Fibroblast of pulmonary artery (primary cell): ENCODE measurements at regions not wholly inside any gene's neighbourhood (a gene's known extent, or its start where the extent isn't known, plus 50 kb on each side); places are given as distances from the start of the nearest gene placed in this dataset.

ENCODE experiments used
- DNase-seq: peaks from one replicate; pipeline ENCODE4 v3.0.0-alpha.2; 2010; ENCODE audit warnings: low read depth
- H3K4me3 ChIP-seq: replicated peaks from 2 replicates; pipeline ENCODE4 v1.5.1; 2011; ENCODE audit warnings: low read depth, mild to moderate bottlenecking, control low read depth, low read length, moderate library complexity
- TF ChIP-seq, protein P1 (sequence below): IDR thresholded peaks from 2 replicates; pipeline ENCODE4 v1.5.1; 2011; ENCODE audit warnings: mild to moderate bottlenecking, control low read depth, low read length, inconsistent platforms; ENCODE audit errors: missing control alignments

DNA sequence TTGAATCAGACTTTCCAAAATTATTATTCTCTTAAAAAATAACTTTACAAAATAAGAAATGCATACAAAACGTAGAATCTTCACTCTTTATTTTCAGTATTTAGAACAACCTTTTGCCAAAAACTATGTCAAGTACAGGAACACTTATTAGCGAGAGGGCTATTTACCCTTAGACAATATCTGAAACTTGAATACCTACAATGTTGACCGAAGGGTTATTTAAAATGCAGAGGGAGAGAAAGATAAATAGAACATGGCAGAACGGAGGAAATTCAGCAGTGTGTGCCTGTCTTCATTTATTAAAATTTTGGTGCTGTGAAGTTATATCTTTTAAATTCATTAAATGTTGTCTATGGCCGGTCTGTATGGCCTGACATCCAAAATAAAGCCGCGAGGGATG, 198.8 kb downstream of the EFNB2 start:
- TF ChIP-seq, protein P1, sequence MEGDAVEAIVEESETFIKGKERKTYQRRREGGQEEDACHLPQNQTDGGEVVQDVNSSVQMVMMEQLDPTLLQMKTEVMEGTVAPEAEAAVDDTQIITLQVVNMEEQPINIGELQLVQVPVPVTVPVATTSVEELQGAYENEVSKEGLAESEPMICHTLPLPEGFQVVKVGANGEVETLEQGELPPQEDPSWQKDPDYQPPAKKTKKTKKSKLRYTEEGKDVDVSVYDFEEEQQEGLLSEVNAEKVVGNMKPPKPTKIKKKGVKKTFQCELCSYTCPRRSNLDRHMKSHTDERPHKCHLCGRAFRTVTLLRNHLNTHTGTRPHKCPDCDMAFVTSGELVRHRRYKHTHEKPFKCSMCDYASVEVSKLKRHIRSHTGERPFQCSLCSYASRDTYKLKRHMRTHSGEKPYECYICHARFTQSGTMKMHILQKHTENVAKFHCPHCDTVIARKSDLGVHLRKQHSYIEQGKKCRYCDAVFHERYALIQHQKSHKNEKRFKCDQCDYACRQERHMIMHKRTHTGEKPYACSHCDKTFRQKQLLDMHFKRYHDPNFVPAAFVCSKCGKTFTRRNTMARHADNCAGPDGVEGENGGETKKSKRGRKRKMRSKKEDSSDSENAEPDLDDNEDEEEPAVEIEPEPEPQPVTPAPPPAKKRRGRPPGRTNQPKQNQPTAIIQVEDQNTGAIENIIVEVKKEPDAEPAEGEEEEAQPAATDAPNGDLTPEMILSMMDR = no peak
- no peak for DNase-seq
- no peak overlapping the region for H3K4me3 ChIP-seq

DNA sequence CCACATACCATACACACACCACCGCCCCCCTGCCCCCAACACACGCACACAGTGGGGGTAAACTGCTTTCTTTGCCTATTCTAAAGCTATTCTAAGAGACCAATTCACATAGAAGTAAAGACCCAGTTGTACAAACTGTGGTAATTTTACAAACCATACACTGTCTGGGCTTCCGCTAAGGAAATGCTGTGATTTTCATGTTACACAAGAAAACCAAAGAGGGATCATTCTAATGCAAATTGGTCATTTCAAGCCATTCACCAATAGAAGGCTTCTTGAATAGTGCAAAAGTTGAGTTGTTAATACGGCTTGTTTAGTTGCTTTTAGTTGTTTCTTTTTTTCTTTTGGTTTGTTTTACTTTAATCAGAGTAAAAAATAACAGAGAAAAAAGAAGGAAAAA, 202.8 kb downstream of the EFNB2 start:
- no peak for DNase-seq
- no peak overlapping the region for H3K4me3 ChIP-seq
- TF ChIP-seq, protein P1 = no peak

DNA sequence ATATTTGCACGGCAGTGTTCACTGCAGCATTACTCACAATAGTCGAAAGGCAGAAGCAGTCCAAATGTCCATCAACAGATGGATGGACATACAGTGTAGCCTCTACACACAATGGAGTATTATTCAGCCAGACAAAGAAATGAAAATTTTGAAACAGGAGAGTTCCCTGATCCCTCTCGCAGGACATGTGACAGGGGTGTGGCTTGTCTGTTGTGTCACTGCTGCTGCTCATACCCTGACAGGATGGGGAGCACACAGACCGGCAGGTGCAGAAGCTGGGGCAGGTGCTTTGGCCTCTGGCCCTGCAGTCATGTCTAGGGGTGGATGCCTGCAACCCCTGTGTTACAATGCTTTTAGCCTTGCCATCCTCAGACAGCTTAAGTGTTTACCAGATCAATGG, 204.3 kb downstream of the EFNB2 start:
- TF ChIP-seq, protein P1 = no peak

DNA sequence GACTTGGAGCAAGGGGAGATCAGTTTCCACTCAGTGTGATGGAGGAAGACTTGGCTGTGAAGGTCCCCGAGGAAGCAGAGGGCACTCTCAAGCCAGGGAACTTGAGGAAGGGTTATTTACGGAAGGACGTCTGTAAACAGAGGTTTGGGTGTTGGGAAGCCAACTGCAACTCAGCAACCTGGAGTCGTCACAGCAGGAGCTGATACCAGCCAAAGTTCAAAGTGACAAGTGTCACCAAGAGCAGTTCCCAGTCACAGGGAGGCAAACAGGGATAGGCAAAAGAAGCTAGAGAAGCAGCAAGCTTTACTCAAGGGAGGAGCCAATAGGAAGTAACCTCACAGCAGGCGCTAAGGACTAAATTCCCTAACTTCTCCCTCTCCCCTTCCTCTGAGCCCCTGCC, 205.5 kb downstream of the EFNB2 start:
- H3K4me3 ChIP-seq = no peak overlapping the region
- TF ChIP-seq, protein P1 = no peak
- DNase-seq = no peak

More for the DNA sequence above, 204.3 kb downstream of the EFNB2 start:
- no peak for DNase-seq
- H3K4me3 ChIP-seq = no peak overlapping the region

DNA sequence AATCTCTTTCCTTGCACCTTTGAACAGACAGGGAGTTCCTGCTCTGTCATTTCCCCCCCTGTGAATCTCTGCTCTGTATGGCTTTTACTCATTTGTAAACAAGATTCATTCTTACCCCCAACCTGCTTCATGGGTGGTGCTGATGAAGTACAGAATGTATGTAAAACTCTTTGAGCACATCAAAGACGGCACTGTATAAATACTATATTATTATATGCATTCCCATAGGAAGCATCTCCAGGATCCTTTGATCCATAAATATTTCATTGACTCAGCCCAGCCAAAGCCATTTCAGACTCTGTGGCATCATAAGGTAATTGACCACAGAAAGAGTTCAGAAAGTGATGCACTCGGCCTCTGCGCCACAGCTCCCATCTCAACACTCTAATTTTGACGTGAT, 208.7 kb downstream of the EFNB2 start:
- H3K4me3 ChIP-seq = no peak overlapping the region
- DNase-seq = no peak
- TF ChIP-seq, protein P1 = no peak

DNA sequence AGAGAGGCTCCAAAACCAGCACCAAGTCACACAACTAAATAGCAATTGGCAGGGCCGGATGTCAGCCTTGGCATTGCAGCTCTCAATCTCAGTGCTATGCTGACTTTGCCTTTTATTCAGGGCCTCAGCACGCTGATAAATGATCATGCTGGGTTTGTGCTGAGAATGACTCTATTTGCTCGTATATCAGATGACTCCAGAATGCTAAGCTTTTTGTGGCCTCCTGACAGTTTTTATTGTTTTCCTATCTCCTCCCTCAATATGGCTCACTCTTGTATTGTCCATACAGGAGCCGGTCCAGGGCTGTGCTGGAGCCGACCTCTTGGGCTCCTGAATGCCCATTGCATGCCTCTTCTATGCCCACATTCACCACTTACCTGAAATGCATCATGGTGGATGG, 211.0 kb downstream of the EFNB2 start:
- TF ChIP-seq, protein P1 = no peak
- DNase-seq = no peak

DNA sequence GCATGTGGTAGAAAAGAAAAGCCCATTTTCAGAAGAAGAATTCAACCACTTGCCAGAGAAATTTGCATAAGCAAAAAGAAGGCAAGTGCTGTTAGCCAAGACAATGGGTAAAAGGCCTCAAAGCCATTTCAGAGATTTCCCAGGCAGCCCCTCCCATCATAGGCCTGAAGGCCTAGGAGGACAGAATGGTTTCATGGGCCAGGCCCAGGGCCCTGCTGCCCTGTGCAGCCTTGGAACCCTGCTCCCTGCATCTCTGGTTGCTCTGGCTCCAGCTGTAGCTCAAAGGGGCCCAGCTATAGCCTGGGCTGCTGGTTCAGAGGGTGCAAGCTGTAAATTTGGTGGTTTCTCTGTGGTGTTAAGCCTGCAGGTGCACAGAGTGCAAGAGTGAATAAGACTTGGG, 212.8 kb downstream of the EFNB2 start:
- TF ChIP-seq, protein P1 = no peak
- H3K4me3 ChIP-seq = no peak overlapping the region
- no peak for DNase-seq

More for the DNA sequence above, 211.0 kb downstream of the EFNB2 start:
- H3K4me3 ChIP-seq = no peak overlapping the region
